ENCODE measurements at regions not wholly inside any gene's neighbourhood (a gene's known extent, or its start where the extent isn't known, plus 50 kb on each side); places are given as distances from the start of the nearest gene placed in this dataset.

DNA sequence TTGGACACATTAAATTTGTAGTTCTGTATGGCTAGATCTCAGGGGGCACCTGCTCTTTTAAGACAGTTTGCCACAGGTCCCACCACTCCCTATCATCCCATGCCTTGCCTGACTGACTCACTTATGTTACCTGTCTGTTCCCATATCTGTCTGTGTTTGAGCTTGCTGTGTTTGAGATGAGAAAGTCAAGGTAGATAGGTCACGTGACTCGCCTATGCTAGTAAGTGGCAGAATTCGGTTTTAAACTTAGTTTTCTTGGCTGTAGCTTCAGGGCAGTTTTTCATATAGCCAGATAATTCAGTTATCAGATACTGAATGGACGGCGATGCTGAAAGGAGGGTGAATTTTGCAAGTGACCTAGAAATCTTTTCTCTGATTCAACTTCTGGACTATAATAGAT is 348.4 kb downstream of the RPS24 start:
- TF ChIP-seq, protein P1, sequence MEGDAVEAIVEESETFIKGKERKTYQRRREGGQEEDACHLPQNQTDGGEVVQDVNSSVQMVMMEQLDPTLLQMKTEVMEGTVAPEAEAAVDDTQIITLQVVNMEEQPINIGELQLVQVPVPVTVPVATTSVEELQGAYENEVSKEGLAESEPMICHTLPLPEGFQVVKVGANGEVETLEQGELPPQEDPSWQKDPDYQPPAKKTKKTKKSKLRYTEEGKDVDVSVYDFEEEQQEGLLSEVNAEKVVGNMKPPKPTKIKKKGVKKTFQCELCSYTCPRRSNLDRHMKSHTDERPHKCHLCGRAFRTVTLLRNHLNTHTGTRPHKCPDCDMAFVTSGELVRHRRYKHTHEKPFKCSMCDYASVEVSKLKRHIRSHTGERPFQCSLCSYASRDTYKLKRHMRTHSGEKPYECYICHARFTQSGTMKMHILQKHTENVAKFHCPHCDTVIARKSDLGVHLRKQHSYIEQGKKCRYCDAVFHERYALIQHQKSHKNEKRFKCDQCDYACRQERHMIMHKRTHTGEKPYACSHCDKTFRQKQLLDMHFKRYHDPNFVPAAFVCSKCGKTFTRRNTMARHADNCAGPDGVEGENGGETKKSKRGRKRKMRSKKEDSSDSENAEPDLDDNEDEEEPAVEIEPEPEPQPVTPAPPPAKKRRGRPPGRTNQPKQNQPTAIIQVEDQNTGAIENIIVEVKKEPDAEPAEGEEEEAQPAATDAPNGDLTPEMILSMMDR (IDR thresholded peaks at IDR 0.05; ENCODE audit: insufficient read depth, missing control alignments): no peak
- DNase-seq (ENCODE audit: insufficient read length, low spot score) (no peak), FAIRE-seq (no peak)

DNA sequence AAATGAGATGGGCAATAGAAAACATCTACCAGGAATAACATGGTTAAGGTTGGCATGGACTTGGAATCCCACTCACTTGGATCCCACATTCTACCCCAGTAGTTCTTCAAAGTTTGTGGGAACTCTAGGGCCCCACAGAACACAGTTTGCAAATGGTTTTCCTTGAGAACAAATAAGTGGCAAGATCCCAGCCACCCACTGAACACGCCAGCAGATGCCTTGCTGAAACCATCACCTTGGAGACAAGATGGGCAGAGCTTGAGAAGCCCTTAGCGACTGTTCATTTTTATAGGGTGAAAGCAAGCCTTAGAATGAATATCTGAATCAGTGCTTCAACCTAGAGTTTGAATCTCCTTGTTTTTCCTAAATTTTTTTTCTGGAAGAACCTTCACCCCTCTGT is 349.1 kb downstream of the RPS24 start:
- TF ChIP-seq, protein P1 (IDR thresholded peaks at IDR 0.05; ENCODE audit: insufficient read depth, missing control alignments): no peak
- DNase-seq (ENCODE audit: insufficient read length, low spot score) (no peak), FAIRE-seq (no peak)

DNA sequence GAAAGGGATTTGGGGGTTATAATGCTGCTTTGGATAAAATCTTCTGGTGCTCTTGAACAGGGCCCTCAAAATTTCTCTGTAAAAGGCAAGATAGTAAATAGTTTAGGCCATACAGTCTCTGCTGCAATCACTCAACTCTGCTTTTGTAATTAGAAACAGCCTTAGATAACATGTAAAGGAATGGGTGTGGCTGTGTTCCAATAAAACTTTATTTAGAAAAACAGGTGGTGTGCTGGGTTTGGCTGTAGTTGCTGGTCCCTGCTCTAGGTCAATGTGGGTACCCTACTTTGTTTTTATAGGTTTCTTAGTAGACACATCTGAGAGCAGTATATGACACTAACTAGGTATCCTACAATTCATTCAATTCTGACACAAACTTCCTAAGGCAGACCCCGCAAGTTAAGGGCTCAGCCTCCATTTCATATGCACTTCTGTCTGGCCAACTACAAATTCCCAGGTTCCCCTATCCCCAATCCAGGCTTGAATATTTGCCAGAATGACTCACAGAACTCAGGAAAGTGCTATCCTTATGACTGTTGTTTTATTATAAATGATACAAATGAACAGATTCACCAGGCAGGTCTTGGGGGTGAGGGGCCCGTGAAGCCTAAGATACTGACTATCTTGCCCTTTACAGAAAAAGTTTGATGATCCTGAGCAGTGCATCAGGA is 349.9 kb downstream of the RPS24 start:
- FAIRE-seq (no peak), DNase-seq (ENCODE audit: insufficient read length, low spot score) (no peak)
- TF ChIP-seq, protein P1 (IDR thresholded peaks at IDR 0.05; ENCODE audit: insufficient read depth, missing control alignments): no peak

DNA sequence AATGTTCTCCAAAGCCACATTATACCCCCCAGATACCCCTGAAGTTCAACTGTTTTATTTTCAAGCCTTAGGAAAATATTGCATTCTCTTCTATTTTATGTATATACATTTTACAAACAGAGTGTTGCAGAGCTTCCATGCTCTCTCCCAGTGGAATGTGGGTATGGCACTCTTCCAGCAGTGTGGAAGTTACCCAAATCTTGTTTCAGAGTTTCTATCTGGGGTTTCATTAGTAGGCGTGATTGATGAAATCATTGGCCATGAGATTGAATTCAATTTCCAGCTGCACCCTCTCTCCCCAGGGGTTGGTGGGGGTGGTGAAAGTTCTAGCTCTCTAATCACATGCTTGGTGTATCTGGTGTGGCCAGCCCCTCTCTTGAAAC is 350.4 kb downstream of the RPS24 start:
- TF ChIP-seq, protein P1 (IDR thresholded peaks at IDR 0.05; ENCODE audit: insufficient read depth, missing control alignments): no peak
- no peak for FAIRE-seq
- no peak for DNase-seq (ENCODE audit: insufficient read length, low spot score)

DNA sequence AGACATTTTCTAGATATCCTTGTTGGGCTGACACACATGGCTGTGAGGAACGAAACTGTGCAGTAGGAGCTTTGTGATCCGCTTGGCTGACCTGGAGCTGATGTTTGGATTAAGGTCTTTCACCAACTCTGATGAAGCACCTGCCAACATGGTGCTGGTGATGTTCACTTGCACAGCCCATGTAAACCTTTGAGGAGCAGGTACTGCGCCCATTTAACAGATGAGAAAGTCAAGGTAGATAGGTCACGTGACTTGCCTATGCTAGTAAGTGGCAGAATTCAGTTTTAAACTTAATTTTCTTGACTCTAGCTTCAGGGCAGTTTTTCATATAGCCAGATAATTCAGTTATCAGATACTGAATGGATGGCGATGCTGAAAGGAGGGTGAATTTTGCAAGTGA is 351.9 kb downstream of the RPS24 start:
- FAIRE-seq: no peak
- DNase-seq (ENCODE audit: insufficient read length, low spot score): no peak

DNA sequence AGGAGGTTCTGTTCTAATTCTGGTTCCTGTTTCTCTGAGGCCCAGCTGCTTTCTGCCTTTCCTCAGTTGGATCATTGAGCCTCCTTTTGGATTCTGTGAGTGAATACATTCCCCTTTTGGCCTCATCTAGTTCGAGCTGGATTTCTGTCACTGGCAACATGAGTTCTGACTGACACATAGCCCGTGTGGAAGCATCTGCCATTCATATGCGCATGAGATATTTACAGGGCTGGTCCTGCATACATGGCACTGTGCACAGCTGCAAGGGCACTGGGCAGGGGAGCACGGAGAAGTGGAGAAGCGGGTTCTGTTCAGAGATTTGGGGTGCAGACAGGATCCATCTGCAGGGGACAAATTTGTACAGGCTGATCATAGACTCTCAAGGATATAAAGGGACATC is 352.8 kb downstream of the RPS24 start:
- TF ChIP-seq, protein P1 (IDR thresholded peaks at IDR 0.05; ENCODE audit: insufficient read depth, missing control alignments): no peak
- no peak for FAIRE-seq
- DNase-seq (ENCODE audit: insufficient read length, low spot score): no peak

More for the DNA sequence above, 351.9 kb downstream of the RPS24 start:
- TF ChIP-seq, protein P1 (IDR thresholded peaks at IDR 0.05; ENCODE audit: insufficient read depth, missing control alignments): no peak

DNA sequence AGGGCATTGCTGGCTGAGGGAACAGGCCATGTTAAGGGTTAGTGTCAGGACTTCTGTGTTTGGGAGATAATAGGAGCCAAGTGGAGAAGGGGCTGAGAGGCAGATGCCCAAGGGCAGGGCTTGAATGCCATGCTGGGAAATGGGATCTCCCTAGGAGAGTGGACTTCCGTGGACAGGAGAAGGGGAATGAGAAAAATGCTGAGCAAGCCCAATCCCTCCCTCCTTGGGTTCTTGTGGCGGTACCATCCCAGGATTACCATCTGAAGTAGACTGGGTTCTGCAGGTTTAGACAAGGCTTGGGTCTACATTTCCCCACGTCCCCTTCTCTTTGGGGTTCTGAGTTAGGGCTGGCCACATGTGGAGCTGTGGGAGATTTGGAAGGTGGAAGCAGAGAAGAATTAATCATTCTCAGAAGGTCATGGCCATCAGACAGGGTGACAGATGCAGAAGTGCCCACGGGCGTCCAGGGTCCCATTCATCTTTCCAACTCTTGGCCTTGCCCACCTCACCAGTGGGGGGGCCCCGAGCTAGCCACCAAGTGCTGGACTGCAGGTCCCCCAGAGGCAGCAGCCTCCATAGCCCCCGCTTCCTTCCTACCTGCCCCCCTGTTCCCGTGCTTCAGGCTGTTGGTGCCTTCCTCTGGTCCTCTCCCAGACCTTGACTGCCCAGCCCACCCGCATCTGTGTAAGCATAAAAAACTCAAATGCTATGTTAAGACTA is 354.8 kb downstream of the RPS24 start:
- no peak for DNase-seq (ENCODE audit: insufficient read length, low spot score)
- no peak for FAIRE-seq
- TF ChIP-seq, protein P1 (IDR thresholded peaks at IDR 0.05; ENCODE audit: insufficient read depth, missing control alignments): no peak

Measured in D721Med (cell line).